ENCODE measurements at regions not wholly inside any gene's neighbourhood (a gene's known extent, or its start where the extent isn't known, plus 50 kb on each side); places are given as distances from the start of the nearest gene placed in this dataset.

GRCh38 chr9:14393418-14393817 lies 79.5 kb upstream of the NFIB start:
- TF ChIP-seq REST (IDR thresholded peaks at IDR 0.05; ENCODE audit: insufficient replicate concordance, low read depth) (no peak), GABPA (IDR thresholded peaks at IDR 0.05; ENCODE audit: low read depth) (no peak), CTCF (IDR thresholded peaks at IDR 0.05; ENCODE audit: insufficient read depth, low read length) (no peak), POLR2AphosphoS5 (IDR thresholded peaks at IDR 0.05; ENCODE audit: low read depth) (no peak), SPI1 (IDR thresholded peaks at IDR 0.05; ENCODE audit: borderline replicate concordance, low read depth) (no peak)
- Histone ChIP-seq H3K4me3 (replicated peaks; ENCODE audit: insufficient read depth, low read length) (no peak overlapping the region), H3K27ac (replicated peaks) (no peak overlapping the region), H3K27me3 (ENCODE audit: insufficient read depth, poor library complexity, severe bottlenecking) (no peaks in the 10 kb centered on the region)
- no peak for DNase-seq (ENCODE audit: low read depth in 1 of 2, low spot score in 1 of 2)

- H3K4me3 ChIP-seq (replicated peaks; ENCODE audit: insufficient read depth, low read length) = no peak overlapping the region
- no peaks in the 10 kb centered on the region for H3K27me3 ChIP-seq (ENCODE audit: insufficient read depth, poor library complexity, severe bottlenecking)
- DNase-seq (ENCODE audit: low read depth in 1 of 2, low spot score in 1 of 2) = no peak
- H3K27ac ChIP-seq (replicated peaks) = no peak overlapping the region
- TF ChIP-seq REST (IDR thresholded peaks at IDR 0.05; ENCODE audit: insufficient replicate concordance, low read depth) (no peak), GABPA (IDR thresholded peaks at IDR 0.05; ENCODE audit: low read depth) (no peak), CTCF (IDR thresholded peaks at IDR 0.05; ENCODE audit: insufficient read depth, low read length) (no peak), SPI1 (IDR thresholded peaks at IDR 0.05; ENCODE audit: borderline replicate concordance, low read depth) (no peak), POLR2AphosphoS5 (IDR thresholded peaks at IDR 0.05; ENCODE audit: low read depth) (no peak)
Measured at GRCh38 chr9:14391620-14392019, 77.7 kb upstream of the NFIB start.

GRCh38 chr9:14389657-14390056 lies 75.7 kb upstream of the NFIB start:
- TF ChIP-seq CTCF (IDR thresholded peaks at IDR 0.05; ENCODE audit: insufficient read depth, low read length) (no peak), REST (IDR thresholded peaks at IDR 0.05; ENCODE audit: insufficient replicate concordance, low read depth) (no peak), POLR2AphosphoS5 (IDR thresholded peaks at IDR 0.05; ENCODE audit: low read depth) (no peak), GABPA (IDR thresholded peaks at IDR 0.05; ENCODE audit: low read depth) (no peak), SPI1 (IDR thresholded peaks at IDR 0.05; ENCODE audit: borderline replicate concordance, low read depth) (no peak)
- H3K4me3 ChIP-seq (replicated peaks; ENCODE audit: insufficient read depth, low read length) = no peak overlapping the region
- no peaks in the 10 kb centered on the region for H3K27me3 ChIP-seq (ENCODE audit: insufficient read depth, poor library complexity, severe bottlenecking)
- H3K27ac ChIP-seq (replicated peaks) = no peak overlapping the region
- DNase-seq (ENCODE audit: low read depth in 1 of 2, low spot score in 1 of 2) = no peak

Data from HL-60 (cell line).